ENCODE measurements at regions not wholly inside any gene's neighbourhood (a gene's known extent, or its start where the extent isn't known, plus 50 kb on each side); places are given as distances from the start of the nearest gene placed in this dataset.

DNA sequence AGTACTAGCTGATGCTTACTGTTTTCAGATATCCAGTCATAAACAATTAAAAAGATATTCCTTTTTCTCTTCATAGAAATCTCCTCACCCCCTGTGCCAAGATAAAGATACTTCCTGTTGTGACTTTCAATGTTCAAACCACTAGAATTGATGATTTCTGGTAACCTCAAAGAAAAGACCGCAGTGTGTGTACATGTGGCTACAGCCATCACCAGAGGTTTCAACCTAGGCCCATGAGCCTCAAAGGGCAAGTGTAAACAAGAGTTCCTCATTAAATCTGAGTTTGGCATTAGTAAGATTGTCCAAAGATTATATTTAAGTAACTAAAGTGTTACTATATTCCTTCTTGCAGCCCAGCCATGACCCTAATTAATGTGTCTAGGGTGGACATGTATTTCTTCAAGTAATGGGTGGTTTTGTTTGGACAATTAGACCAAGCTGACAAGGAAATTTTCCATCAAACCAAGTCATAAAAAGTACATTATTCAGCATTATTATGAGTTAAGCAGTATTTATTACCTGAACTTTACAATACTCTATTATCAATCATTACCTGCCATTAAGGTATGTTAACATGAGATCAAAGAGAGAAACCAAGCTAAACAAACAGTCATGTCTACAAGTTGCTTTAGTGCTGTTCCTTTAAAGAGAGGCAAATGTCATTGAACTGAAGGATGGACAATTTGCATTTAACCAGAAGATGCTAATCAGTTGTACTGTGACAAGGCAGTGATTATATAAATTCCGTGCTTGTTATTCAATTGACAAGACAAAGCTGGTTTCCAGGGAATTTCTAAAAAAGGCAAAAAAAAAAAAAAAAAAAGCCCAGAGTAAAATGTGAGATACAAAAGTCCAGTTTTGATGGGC, 382.7 kb downstream of the LNPK start:
- 72 to 78% methylated on average over 2 of the region's 2 CpGs for WGBS, 2 donors
- TF ChIP-seq, protein P1, sequence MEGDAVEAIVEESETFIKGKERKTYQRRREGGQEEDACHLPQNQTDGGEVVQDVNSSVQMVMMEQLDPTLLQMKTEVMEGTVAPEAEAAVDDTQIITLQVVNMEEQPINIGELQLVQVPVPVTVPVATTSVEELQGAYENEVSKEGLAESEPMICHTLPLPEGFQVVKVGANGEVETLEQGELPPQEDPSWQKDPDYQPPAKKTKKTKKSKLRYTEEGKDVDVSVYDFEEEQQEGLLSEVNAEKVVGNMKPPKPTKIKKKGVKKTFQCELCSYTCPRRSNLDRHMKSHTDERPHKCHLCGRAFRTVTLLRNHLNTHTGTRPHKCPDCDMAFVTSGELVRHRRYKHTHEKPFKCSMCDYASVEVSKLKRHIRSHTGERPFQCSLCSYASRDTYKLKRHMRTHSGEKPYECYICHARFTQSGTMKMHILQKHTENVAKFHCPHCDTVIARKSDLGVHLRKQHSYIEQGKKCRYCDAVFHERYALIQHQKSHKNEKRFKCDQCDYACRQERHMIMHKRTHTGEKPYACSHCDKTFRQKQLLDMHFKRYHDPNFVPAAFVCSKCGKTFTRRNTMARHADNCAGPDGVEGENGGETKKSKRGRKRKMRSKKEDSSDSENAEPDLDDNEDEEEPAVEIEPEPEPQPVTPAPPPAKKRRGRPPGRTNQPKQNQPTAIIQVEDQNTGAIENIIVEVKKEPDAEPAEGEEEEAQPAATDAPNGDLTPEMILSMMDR (IDR thresholded peaks at IDR 0.05): no peak
- H3K27me3 ChIP-seq: no peaks in the 10 kb centered on the region
- H3K4me1 ChIP-seq: no peaks in the 10 kb centered on the region
- no peaks in the 10 kb centered on the region for H3K9me3 ChIP-seq
- H3K27ac ChIP-seq: no peak overlapping the region
- H3K36me3 ChIP-seq (ENCODE audit: low read depth, missing control alignments): no peaks in the 10 kb centered on the region
- DNase-seq: no peak
- intact Hi-C loops (cut with DNase I; ENCODE audit: low total_unique reads): no loop called here
- no peak overlapping the region for H3K4me3 ChIP-seq

DNA sequence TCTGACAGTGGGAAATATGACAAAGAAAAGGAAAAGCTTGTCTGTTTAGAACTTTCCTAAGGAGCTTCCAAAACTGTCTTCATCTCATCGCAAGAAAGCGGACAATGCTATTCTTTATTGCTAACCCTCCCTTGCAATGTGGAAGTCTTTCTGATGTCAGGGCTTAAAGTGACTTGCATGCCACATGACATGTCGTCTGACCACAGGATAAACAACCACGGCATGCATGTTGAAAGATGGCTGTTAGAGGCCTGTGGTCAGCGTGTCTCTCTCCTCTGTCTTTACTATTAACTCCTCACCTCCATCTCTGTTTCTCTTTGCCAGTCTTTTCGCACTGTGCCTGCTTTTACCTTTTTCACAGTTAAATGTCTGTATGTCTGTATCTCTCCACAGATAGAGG, 389.8 kb downstream of the LNPK start:
- no peaks in the 10 kb centered on the region for H3K36me3 ChIP-seq (ENCODE audit: low read depth, missing control alignments)
- H3K27me3 ChIP-seq: no peaks in the 10 kb centered on the region
- no peak for TF ChIP-seq POLR2A (IDR thresholded peaks at IDR 0.05)
- TF ChIP-seq, protein P1 (IDR thresholded peaks at IDR 0.05): no peak
- 79 to 82% methylated on average over 6 of the region's 6 CpGs for WGBS, 2 donors
- H3K4me1 ChIP-seq: no peaks in the 10 kb centered on the region
- no peaks in the 10 kb centered on the region for H3K9me3 ChIP-seq
- intact Hi-C loops (cut with DNase I; ENCODE audit: low total_unique reads): no loop called here
- no peak overlapping the region for H3K4me3 ChIP-seq
- no peak overlapping the region for H3K27ac ChIP-seq
- DNase-seq: no peak

DNA sequence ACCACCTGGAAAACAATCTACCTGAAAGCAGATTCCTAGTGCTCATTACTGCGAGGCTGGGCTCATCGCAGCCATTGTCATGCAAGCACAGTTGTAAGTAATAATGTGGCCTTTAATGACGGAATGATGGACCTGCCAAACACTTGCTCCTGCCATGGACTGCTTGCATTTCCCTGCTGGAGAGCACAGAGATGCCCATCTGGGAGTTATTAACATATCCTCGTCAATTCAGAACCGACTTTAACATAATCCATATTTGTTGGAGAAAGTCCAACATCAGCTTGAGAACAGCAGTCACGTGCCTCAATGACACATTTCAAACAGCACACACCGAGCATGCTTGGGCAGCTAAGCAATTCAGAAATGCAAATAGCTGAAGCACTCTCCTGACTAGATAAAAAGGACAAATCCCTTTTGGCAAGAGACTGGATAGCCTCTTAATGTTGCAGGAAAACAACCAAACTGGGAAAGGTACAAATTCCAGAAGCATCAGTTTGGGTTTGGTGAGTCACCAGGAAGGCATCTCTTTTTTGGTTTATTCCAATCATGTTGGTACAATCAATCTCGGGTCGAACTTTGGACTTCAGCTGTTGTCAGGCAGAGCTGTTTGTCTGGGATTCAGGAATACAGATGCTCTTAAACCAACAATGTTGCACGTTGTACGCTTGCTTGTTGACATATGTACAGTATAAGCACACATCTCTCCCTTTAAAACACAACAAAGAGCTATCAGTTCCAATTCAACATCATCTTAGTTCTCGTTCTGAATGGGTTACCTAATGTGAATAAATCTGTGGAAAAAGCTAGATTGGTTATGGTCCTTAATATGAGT, 395.8 kb downstream of the LNPK start:
- H3K27me3 ChIP-seq: no peaks in the 10 kb centered on the region
- no peak for DNase-seq
- H3K4me1 ChIP-seq: no peaks in the 10 kb centered on the region
- H3K27ac ChIP-seq: no peak overlapping the region
- H3K36me3 ChIP-seq (ENCODE audit: low read depth, missing control alignments): no peaks in the 10 kb centered on the region
- H3K9me3 ChIP-seq: no peaks in the 10 kb centered on the region
- TF ChIP-seq, protein P1 (IDR thresholded peaks at IDR 0.05): no peak
- no peak for TF ChIP-seq POLR2A (IDR thresholded peaks at IDR 0.05)
- intact Hi-C loops (cut with DNase I; ENCODE audit: low total_unique reads): no loop called here
- 68 to 77% methylated on average over 12 of the region's 12 CpGs for WGBS, 2 donors
- no peak overlapping the region for H3K4me3 ChIP-seq

DNA sequence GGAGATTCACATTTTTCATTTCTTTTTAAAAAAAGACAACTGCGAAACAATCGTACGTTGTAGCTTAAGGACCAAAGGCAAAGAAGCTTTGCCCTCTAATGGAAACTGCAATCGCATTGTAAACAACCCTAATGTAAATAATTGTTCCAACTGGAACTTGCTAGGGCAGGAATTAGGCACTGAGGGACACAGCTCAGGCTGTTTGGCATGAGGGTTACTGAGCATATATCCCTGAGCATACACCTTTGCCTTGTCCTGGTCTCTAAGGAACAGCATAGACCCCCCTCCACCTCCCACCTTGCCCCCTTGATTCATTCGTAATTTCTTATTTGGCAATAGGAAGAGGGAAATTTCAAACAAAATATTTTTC, 396.4 kb downstream of the LNPK start:
- no peak for DNase-seq
- Histone ChIP-seq H3K27me3 (no peaks in the 10 kb centered on the region), H3K27ac (no peak overlapping the region), H3K36me3 (ENCODE audit: low read depth, missing control alignments) (no peaks in the 10 kb centered on the region), H3K4me3 (no peak overlapping the region), H3K4me1 (no peaks in the 10 kb centered on the region), H3K9me3 (no peaks in the 10 kb centered on the region)
- no peak for TF ChIP-seq POLR2A (IDR thresholded peaks at IDR 0.05)
- TF ChIP-seq, protein P1 (IDR thresholded peaks at IDR 0.05): no peak
- WGBS, 2 donors: 81 to 84% methylated on average over 5 of the region's 5 CpGs
- intact Hi-C loops (cut with DNase I; ENCODE audit: low total_unique reads): no loop called here

Data from testis (tissue), 2 donors.